Cardiac muscle cell (in vitro differentiated cells and primary cell): ENCODE measurements at regions not wholly inside any gene's neighbourhood (a gene's known extent, or its start where the extent isn't known, plus 50 kb on each side); places are given as distances from the start of the nearest gene placed in this dataset.

ENCODE experiments used
- DNase-seq, 2 donors: peaks; one replicate each; pipeline versions ENCODE4 v3.0.0 to v3.0.0-alpha.2; 2010 to 2017; ENCODE audit warnings: low read depth in 1 of 2, low spot score in 1 of 2
- H3K27ac ChIP-seq: fragments of 200-600 bp; sonication (generic); 2 replicates; pipeline ENCODE4 v1.5.1; 2016
- H3K27me3 ChIP-seq: fragments of 200-600 bp; sonication (generic); 2 replicates; pipeline ENCODE4 v1.6.0; 2016; ENCODE audit warnings: control low read depth
- H3K36me3 ChIP-seq: fragments of 200-600 bp; sonication (generic); 2 replicates; pipeline ENCODE4 v1.5.1; 2016; ENCODE audit warnings: control low read depth
- H3K4me1 ChIP-seq: fragments of 200-600 bp; sonication (generic); 2 replicates; pipeline ENCODE4 v1.8.1; 2017; ENCODE audit warnings: low read depth, mild to moderate bottlenecking, mixed run types
- H3K4me3 ChIP-seq: fragments of 200-600 bp; sonication (generic); 2 replicates; pipeline ENCODE4 v1.5.1; 2016; ENCODE audit warnings: mild to moderate bottlenecking
- H3K9me3 ChIP-seq: fragments of 200-600 bp; sonication (generic); 2 replicates; pipeline ENCODE4 v1.5.1; 2017; ENCODE audit warnings: low read depth, mild to moderate bottlenecking, control low read depth
- TF ChIP-seq, protein P1 (sequence below): IDR thresholded peaks from 2 replicates; pipeline ENCODE4 v1.5.1; 2012; ENCODE audit warnings: low read depth, mild to moderate bottlenecking, low read length

DNA sequence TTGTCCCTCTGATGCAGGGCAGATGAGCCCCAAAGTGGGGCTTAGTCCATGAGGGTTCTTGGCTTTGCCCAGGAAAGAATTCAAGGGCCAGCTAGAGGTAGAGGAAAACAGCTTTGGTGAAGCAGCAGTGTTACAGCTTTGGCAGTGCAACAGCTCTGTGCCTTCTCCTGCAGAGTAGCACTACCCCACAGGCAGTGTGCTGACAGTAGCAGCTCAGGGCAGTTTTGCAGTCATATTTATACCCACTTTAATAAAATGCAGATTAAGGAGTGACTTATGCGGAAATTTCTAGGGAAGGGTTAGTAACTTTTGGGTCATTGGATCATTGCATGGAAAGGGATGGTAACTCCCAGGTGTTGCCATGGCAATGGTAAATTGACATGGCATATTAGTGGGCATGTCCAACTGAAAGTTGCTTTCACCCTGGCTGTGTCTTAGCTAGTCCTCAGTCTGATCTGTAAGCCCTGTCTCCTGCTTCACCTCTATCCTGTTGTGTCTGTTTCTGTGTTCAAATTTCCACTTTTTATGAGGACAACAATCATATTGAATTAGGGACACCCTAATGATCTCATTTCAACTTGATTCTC is 241.3 kb upstream of the C2CD4B start:
- Histone ChIP-seq H3K27ac (no peak overlapping the region), H3K9me3 (no peaks in the 10 kb centered on the region), H3K4me1 (peaks cover 7% of the 10 kb centered on the region), H3K36me3 (no peaks in the 10 kb centered on the region), H3K4me3 (no peak overlapping the region), H3K27me3 (peaks cover 74% of the 10 kb centered on the region)
- DNase-seq = no peak
- TF ChIP-seq, protein P1, sequence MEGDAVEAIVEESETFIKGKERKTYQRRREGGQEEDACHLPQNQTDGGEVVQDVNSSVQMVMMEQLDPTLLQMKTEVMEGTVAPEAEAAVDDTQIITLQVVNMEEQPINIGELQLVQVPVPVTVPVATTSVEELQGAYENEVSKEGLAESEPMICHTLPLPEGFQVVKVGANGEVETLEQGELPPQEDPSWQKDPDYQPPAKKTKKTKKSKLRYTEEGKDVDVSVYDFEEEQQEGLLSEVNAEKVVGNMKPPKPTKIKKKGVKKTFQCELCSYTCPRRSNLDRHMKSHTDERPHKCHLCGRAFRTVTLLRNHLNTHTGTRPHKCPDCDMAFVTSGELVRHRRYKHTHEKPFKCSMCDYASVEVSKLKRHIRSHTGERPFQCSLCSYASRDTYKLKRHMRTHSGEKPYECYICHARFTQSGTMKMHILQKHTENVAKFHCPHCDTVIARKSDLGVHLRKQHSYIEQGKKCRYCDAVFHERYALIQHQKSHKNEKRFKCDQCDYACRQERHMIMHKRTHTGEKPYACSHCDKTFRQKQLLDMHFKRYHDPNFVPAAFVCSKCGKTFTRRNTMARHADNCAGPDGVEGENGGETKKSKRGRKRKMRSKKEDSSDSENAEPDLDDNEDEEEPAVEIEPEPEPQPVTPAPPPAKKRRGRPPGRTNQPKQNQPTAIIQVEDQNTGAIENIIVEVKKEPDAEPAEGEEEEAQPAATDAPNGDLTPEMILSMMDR = no peak

DNA sequence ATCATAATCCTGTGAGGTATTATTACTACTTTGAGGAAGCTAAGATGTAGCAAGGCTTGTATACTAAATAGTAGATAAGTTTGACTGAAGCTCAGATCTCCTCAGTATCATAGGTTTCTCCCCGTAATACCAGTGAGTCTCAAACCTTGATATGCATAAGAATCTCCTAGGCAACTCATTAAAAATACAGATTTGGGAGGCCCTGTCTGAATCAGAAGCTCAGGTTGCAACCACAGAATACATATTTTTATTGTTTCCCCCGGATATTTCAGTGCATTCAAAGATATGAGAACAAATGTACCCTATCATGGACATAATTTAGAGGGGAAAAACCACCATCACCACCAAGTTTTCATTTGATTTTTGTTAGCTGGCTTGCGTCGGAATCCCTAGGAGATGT is 242.1 kb upstream of the C2CD4B start:
- Histone ChIP-seq H3K27me3 (peaks cover 75% of the 10 kb centered on the region), H3K4me1 (peaks cover 7% of the 10 kb centered on the region), H3K36me3 (no peaks in the 10 kb centered on the region), H3K4me3 (no peak overlapping the region), H3K9me3 (no peaks in the 10 kb centered on the region), H3K27ac (no peak overlapping the region)
- TF ChIP-seq, protein P1 = no peak
- no peak for DNase-seq

DNA sequence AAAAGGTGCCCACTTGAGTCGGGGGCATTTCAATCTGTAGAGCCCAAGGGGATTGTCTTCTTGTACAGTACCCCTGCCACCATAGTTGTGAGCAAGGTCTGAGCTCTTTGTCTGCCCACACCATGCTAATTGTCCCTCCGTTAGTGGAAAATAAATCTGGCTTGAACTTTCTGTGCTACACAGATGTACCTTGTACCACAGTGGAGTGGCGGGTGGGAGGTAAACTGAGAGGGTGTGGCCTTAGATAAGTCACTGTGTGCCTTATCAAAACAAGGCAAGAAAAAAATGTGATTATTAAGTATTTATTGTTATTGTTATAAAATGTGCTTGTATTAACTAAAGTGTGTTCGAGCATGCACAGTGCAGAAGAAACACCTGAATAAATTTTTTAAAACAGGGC is 242.9 kb upstream of the C2CD4B start:
- Histone ChIP-seq H3K4me1 (peaks cover 7% of the 10 kb centered on the region), H3K27me3 (peaks cover 75% of the 10 kb centered on the region), H3K4me3 (no peak overlapping the region), H3K27ac (no peak overlapping the region), H3K9me3 (no peaks in the 10 kb centered on the region), H3K36me3 (no peaks in the 10 kb centered on the region)
- DNase-seq = no peak
- TF ChIP-seq, protein P1 = no peak

DNA sequence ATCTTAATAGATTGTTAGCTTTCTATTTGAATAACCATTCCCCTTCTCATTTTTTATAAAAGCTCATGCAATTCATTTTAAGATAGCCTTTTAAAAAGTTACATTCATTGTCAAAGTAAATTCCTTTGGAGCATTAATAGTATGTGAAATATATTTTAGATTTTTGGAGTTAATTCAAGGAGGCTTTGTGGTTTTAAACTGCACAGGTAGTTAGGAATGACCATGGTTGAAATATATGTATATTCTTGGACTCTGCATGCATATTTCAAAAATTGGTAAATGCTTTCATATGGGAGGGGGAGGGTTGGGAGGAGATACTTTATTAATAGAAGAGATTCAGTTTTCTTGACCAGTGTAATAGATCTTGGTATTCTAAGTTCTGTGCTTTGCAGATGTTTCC is 244.4 kb upstream of the C2CD4B start:
- Histone ChIP-seq H3K4me3 (no peak overlapping the region), H3K27me3 (peaks cover 87% of the 10 kb centered on the region), H3K27ac (no peak overlapping the region), H3K4me1 (peaks cover under 1% of the 10 kb centered on the region), H3K36me3 (no peaks in the 10 kb centered on the region), H3K9me3 (no peaks in the 10 kb centered on the region)
- TF ChIP-seq, protein P1 = no peak
- no peak for DNase-seq

DNA sequence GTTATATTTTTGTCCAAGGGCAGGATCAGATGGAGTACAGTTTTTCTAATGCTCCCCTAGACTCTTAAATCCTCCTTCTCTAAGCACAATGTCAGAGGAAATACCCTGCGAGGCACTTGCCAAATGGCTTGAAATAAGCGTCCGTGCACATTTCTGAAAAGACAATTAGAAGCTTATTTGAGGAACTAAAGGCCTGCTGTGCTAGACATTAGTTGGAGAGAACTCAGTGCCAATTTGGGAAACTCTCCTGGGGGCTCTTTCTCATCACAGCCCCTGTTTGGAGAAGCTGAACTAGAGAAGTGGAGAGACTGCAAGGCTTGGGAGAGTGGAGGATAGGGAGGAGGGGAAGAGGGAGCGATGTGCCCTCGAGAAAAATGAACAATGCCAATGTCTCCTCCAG is 247.6 kb upstream of the C2CD4B start:
- Histone ChIP-seq H3K4me3 (no peak overlapping the region), H3K4me1 (no peaks in the 10 kb centered on the region), H3K27ac (no peak overlapping the region), H3K27me3 (peaks cover 91% of the 10 kb centered on the region), H3K9me3 (no peaks in the 10 kb centered on the region), H3K36me3 (no peaks in the 10 kb centered on the region)
- TF ChIP-seq, protein P1 = no peak
- DNase-seq = no peak

DNA sequence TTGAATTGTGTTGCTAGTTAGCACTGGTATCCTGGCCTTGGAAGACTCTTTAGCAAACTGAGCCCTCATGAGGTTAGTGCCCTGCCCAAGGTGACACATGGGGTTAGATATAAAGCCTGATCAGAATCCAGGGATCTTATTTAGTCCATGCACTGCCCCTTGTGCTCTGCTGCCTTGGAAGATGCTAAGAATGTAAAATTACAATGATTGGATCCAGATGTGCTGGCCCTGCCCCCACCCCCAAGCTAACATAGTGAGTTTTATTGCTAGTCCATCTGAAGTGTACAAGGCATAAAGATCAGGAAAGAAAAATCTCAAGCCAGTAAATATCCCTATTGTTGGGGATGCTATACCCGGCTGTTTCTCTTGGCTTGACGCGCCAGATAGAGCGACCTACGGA is 248.1 kb upstream of the C2CD4B start:
- no peaks in the 10 kb centered on the region for H3K36me3 ChIP-seq
- peaks cover 94% of the 10 kb centered on the region for H3K27me3 ChIP-seq
- H3K27ac ChIP-seq = no peak overlapping the region
- DNase-seq = no peak
- H3K4me3 ChIP-seq = no peak overlapping the region
- TF ChIP-seq, protein P1 = no peak
- H3K9me3 ChIP-seq = no peaks in the 10 kb centered on the region
- no peaks in the 10 kb centered on the region for H3K4me1 ChIP-seq
